Cardiac septum (tissue), 1 donor: ENCODE measurements at regions not wholly inside any gene's neighbourhood (a gene's known extent, or its start where the extent isn't known, plus 50 kb on each side); places are given as distances from the start of the nearest gene placed in this dataset. TPM values are rescaled to one million over a fixed set of nuclear protein-coding genes. Genes with fewer than 3 reads are reported as not detected.

Experiments used
- DNase-seq: peaks from one replicate; pipeline ENCODE4 v3.0.0-alpha.2; 2020; ENCODE audit warnings: low spot score
- intact Hi-C: fragments of 100-400 bp; cut with DNase I; formaldehyde crosslinking; loops from one replicate; pipeline ENCODE4 v1.14.0; 2022
- microRNA-seq: library from miRNA; unstranded; fragments of <30 nt; microRNA quantifications from one replicate; pipeline ENCODE4 v1.2.0, GENCODE V29; 2020
- donor health status: DM: no; HTN: no; CAD: no.

DNA sequence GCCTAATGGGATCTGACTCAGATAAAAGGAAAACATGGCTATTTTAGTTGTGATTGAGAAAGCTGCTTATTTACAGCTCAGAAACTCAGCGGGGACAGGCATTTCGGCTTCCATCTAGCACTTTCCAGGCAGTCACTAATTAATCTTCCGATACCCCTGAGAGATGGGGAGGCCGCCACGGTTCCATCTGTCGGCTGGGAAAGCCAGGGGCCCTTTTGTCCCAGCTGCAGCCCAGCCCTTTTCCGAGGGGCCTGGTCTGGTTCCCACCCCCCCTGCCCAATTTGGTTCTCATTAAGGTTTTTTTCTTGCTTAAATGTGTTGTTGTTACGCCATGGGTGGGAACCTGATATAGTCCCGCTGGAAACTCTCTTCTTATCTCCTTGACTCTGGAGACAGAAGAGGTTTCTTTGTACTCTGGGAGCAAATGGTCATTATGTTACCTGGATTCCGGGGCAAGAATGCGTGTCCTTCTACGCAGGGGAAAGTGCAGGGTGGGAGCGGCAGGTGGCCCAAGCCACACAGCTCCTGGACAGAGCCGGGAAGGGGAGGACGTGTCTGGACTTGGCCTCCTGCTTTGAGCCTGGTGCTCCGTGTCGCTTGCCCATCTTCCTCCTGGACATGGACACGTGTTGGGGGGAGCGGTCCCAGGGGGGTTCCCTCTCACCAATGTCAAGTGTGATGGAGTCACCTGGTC, 50.9 kb upstream of the GSE1 start:
- intact Hi-C loops, result no loop called here
- no peak for DNase-seq

DNA sequence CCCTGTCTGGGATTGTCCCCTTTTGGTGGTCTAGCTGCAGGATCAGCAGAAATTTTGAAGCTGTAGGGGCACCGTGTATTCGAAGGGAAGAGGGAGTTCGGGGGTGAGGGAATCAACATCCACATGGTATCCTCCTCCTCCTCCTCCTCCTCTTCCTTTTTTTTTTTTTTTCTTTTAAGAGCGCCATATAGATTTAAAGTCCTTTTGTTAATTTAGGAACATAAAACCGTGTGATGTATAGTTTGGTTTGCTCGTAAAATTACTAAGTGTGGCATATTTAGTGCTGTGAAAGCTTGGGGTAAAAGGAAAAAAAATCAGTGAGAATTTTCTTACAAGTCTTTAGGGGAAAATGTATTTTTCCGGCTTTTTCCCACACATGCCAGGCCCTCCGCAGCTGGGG, 50.1 kb upstream of the GSE1 start:
- no peak for DNase-seq
- intact Hi-C loops, result no loop called here

Small RNA genes lying in the stretch of these regions (microRNA-seq; reads per million reads assigned to microRNA genes)
- gene MIR5093, result not detected
